Astrocyte (in vitro differentiated cells and primary cell): ENCODE measurements at regions not wholly inside any gene's neighbourhood (a gene's known extent, or its start where the extent isn't known, plus 50 kb on each side); places are given as distances from the start of the nearest gene placed in this dataset.

Experiments
- CTCF ChIP-seq: IDR thresholded peaks from 2 replicates; pipeline ENCODE4 v1.5.1; 2011; ENCODE audit warnings: low read depth, mild to moderate bottlenecking, inconsistent platforms, low read length, moderate library complexity; ENCODE audit not compliant: insufficient read depth
- EZH2 ChIP-seq: IDR thresholded peaks from 2 replicates; pipeline ENCODE4 v1.6.1; 2012; ENCODE audit warnings: mild to moderate bottlenecking, low read length, inconsistent platforms; ENCODE audit not compliant: insufficient read depth

GRCh38 chr15:66986951-66987350 is 78.5 kb upstream of the SMAD3 start:
- TF ChIP-seq CTCF (no peak), EZH2 (no peak)
